ENCODE measurements at regions not wholly inside any gene's neighbourhood (a gene's known extent, or its start where the extent isn't known, plus 50 kb on each side); places are given as distances from the start of the nearest gene placed in this dataset.

GRCh38 chr6:54618572-54618971 lies 228.0 kb upstream of the FAM83B start:
- Histone ChIP-seq H3K27me3 (ENCODE audit: insufficient read depth, low read length) (no peaks in the 10 kb centered on the region), H3K9me2 (ENCODE audit: low read depth, low read length) (no peaks in the 10 kb centered on the region), H3K9me3 (ENCODE audit: low read length) (no peaks in the 10 kb centered on the region), H3K36me3 (ENCODE audit: insufficient read depth, low read length) (no peaks in the 10 kb centered on the region), H3K4me2 (ENCODE audit: low read length) (no peak overlapping the region), H3K79me2 (ENCODE audit: insufficient read depth, low read length) (no peaks in the 10 kb centered on the region), H4K20me1 (ENCODE audit: insufficient read depth, low read length) (no peaks in the 10 kb centered on the region), H3F3A (ENCODE audit: insufficient read depth, low read length) (no peaks in the 10 kb centered on the region), H3K4me3 (ENCODE audit: low read depth, low read length, poor library complexity, severe bottlenecking) (no peak overlapping the region), H3K9ac (ENCODE audit: low read length) (no peak overlapping the region), H2AFZ (ENCODE audit: low read length) (no peak overlapping the region), H3K27ac (ENCODE audit: low read depth, low read length, poor library complexity, severe bottlenecking) (no peak overlapping the region), H3K4me1 (ENCODE audit: insufficient read depth, low read length, severe bottlenecking) (no peaks in the 10 kb centered on the region)
- TF ChIP-seq EZH2 (IDR thresholded peaks at IDR 0.05; ENCODE audit: borderline replicate concordance, low read length) (no peak), CTCF (IDR thresholded peaks at IDR 0.05; ENCODE audit: low read length) (no peak)

GRCh38 chr6:54619102-54619501 lies 227.5 kb upstream of the FAM83B start:
- Histone ChIP-seq H3K36me3 (ENCODE audit: insufficient read depth, low read length) (no peaks in the 10 kb centered on the region), H3K4me3 (ENCODE audit: low read depth, low read length, poor library complexity, severe bottlenecking) (no peak overlapping the region), H4K20me1 (ENCODE audit: insufficient read depth, low read length) (no peaks in the 10 kb centered on the region), H3K4me2 (ENCODE audit: low read length) (no peak overlapping the region), H3K27ac (ENCODE audit: low read depth, low read length, poor library complexity, severe bottlenecking) (no peak overlapping the region), H3K9me2 (ENCODE audit: low read depth, low read length) (no peaks in the 10 kb centered on the region), H3K27me3 (ENCODE audit: insufficient read depth, low read length) (no peaks in the 10 kb centered on the region), H2AFZ (ENCODE audit: low read length) (no peak overlapping the region), H3K4me1 (ENCODE audit: insufficient read depth, low read length, severe bottlenecking) (no peaks in the 10 kb centered on the region), H3K79me2 (ENCODE audit: insufficient read depth, low read length) (no peaks in the 10 kb centered on the region), H3K9ac (ENCODE audit: low read length) (no peak overlapping the region), H3K9me3 (ENCODE audit: low read length) (no peaks in the 10 kb centered on the region), H3F3A (ENCODE audit: insufficient read depth, low read length) (no peaks in the 10 kb centered on the region)
- no peak for TF ChIP-seq CTCF (IDR thresholded peaks at IDR 0.05; ENCODE audit: low read length)
- no peak for TF ChIP-seq EZH2 (IDR thresholded peaks at IDR 0.05; ENCODE audit: borderline replicate concordance, low read length)

- no peaks in the 10 kb centered on the region for H3K9me2 ChIP-seq (ENCODE audit: low read depth, low read length)
- no peak overlapping the region for H3K4me2 ChIP-seq (ENCODE audit: low read length)
- no peaks in the 10 kb centered on the region for H3K36me3 ChIP-seq (ENCODE audit: insufficient read depth, low read length)
- TF ChIP-seq CTCF (IDR thresholded peaks at IDR 0.05; ENCODE audit: low read length), result no peak
- TF ChIP-seq EZH2 (IDR thresholded peaks at IDR 0.05; ENCODE audit: borderline replicate concordance, low read length), result no peak
- no peaks in the 10 kb centered on the region for H3F3A ChIP-seq (ENCODE audit: insufficient read depth, low read length)
- H3K79me2 ChIP-seq (ENCODE audit: insufficient read depth, low read length), result no peaks in the 10 kb centered on the region
- H3K27me3 ChIP-seq (ENCODE audit: insufficient read depth, low read length), result no peaks in the 10 kb centered on the region
- no peak overlapping the region for H3K4me3 ChIP-seq (ENCODE audit: low read depth, low read length, poor library complexity, severe bottlenecking)
- no peak overlapping the region for H2AFZ ChIP-seq (ENCODE audit: low read length)
- H3K9me3 ChIP-seq (ENCODE audit: low read length), result no peaks in the 10 kb centered on the region
- no peaks in the 10 kb centered on the region for H3K4me1 ChIP-seq (ENCODE audit: insufficient read depth, low read length, severe bottlenecking)
- H3K9ac ChIP-seq (ENCODE audit: low read length), result no peak overlapping the region
- no peak overlapping the region for H3K27ac ChIP-seq (ENCODE audit: low read depth, low read length, poor library complexity, severe bottlenecking)
- no peaks in the 10 kb centered on the region for H4K20me1 ChIP-seq (ENCODE audit: insufficient read depth, low read length)
Observed at GRCh38 chr6:54621285-54621684, 225.3 kb upstream of the FAM83B start.

Data from OCI-LY1 (cell line).